SKM-1 treated with dmso at 0.1 percent for 144 hours (cell line): ENCODE measurements at regions not wholly inside any gene's neighbourhood (a gene's known extent, or its start where the extent isn't known, plus 50 kb on each side); places are given as distances from the start of the nearest gene placed in this dataset.
"Not testable (repeated sequence)": the region's sequence is repeated elsewhere in the genome, so short reads cannot be mapped to it uniquely, and the experiment has no call there.

ENCODE experiments used
- DNase-seq: peaks from one replicate; lab custom pipeline; 2025; ENCODE audit not compliant: unreplicated experiment; lab: John Stamatoyannopoulos, UW

GRCh38 chr4:174080361-174080760 lies 203.1 kb downstream of the FBXO8 start:
- no peak for DNase-seq

- DNase-seq, result no peak
These were observed 211.9 kb downstream of the FBXO8 start for GRCh38 chr4:174071595-174071994.

- DNase-seq, result no peak
These were observed 213.6 kb downstream of the FBXO8 start for GRCh38 chr4:174069848-174070330.

- DNase-seq, result no peak
These were observed 216.8 kb downstream of the FBXO8 start for GRCh38 chr4:174066611-174067205.

GRCh38 chr4:174062831-174063230 lies 220.6 kb downstream of the FBXO8 start:
- DNase-seq, result no peak

GRCh38 chr4:174061026-174061425 lies 222.4 kb downstream of the FBXO8 start:
- DNase-seq, result no peak

- no peak for DNase-seq
These were observed 224.6 kb downstream of the FBXO8 start for GRCh38 chr4:174058846-174059245.

GRCh38 chr4:174056959-174057358 lies 226.5 kb downstream of the FBXO8 start:
- DNase-seq, result no peak

- DNase-seq, result no peak
These were observed 228.1 kb downstream of the FBXO8 start for GRCh38 chr4:174055344-174055743.

- no peak for DNase-seq
These were observed 229.6 kb downstream of the FBXO8 start for GRCh38 chr4:174053895-174054294.

- no peak for DNase-seq
These were observed 236.1 kb downstream of the FBXO8 start for GRCh38 chr4:174047363-174047762.

GRCh38 chr4:174045829-174046228 lies 237.6 kb downstream of the FBXO8 start:
- DNase-seq, result not testable (repeated sequence)

GRCh38 chr4:174045381-174045780 lies 238.1 kb downstream of the FBXO8 start:
- no peak for DNase-seq

- no peak for DNase-seq
These were observed 241.8 kb downstream of the FBXO8 start for GRCh38 chr4:174041555-174042105.

GRCh38 chr4:174040287-174040686 lies 243.2 kb downstream of the FBXO8 start:
- no peak for DNase-seq

- DNase-seq, result no peak
These were observed 245.0 kb downstream of the FBXO8 start for GRCh38 chr4:174038481-174038880.

GRCh38 chr4:174037631-174038030 lies 245.8 kb downstream of the FBXO8 start:
- no peak for DNase-seq

- no peak for DNase-seq
These were observed 246.4 kb downstream of the FBXO8 start for GRCh38 chr4:174037049-174037448.

- DNase-seq, result no peak
These were observed 246.9 kb downstream of the FBXO8 start for GRCh38 chr4:174036576-174036975.

- DNase-seq, result no peak
These were observed 247.4 kb downstream of the FBXO8 start for GRCh38 chr4:174036111-174036510.

GRCh38 chr4:174023641-174024040 lies 259.8 kb downstream of the FBXO8 start:
- no peak for DNase-seq

GRCh38 chr4:174018236-174018635 lies 265.2 kb downstream of the FBXO8 start:
- DNase-seq, result no peak

GRCh38 chr4:174016251-174016650 lies 267.2 kb downstream of the FBXO8 start:
- no peak for DNase-seq
